HG02840 (cell line): ENCODE measurements at regions not wholly inside any gene's neighbourhood (a gene's known extent, or its start where the extent isn't known, plus 50 kb on each side); places are given as distances from the start of the nearest gene placed in this dataset.
"Not testable (repeated sequence)": the region's sequence is repeated elsewhere in the genome, so short reads cannot be mapped to it uniquely, and the experiment has no call there.

Experiments
- ATAC-seq: cut with Tn5 transposase; IDR thresholded peaks from one replicate; pipeline ENCODE4 v1.9.1; 2021; ENCODE audit warnings: mild to moderate bottlenecking, moderate library complexity, moderate number of reproducible peaks; ENCODE audit not compliant: unreplicated experiment, low FRiP score

DNA sequence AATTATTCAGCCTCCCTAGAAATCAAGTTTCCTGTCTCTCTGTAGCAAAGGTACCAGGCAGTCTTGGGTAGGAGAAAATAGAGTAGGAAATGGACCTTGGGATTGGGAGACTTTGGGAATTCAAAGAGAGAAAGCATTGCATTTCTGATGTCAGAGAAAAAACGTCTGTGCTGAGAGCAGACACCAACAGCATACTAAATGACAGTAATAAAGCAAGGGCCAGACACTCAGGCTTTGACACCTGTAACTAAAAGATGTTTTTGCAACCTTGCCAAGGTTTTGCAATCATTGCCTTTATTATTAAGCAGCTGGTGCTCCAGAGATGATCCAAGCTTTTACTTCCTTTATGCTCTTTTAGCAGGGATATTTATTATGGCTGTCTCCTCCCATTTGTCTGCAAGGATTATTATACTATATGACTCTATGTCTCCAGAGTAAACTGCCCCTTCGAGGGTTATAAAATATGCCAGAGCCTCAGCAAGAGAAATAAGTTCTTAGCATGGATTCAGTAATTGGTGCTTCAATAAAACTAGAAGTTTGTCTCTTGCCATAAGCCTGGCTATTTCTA, 85.2 kb upstream of the GRAMD1B start:
- no peak for ATAC-seq

DNA sequence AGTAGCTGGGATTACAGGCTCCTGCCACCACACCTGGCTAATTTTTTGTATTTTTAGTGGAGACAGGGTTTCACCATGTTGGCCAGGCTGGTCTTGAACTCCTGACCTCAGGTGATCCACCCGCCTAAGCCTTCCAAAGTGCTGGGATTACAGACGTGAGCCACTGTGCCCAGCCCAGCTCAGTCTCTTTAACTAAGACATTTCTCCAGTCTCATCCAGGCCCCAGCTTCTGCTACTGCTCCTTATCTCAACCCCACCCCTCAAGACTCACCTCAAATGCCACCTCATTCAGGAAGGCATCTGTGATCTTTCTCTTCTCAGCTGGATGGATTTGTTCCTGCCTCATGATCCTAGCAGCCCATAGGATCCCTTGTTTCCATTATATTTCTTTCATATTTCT, 85.9 kb upstream of the GRAMD1B start:
- not testable (repeated sequence) for ATAC-seq

GRCh38 chr11:123338997-123339752, 90.9 kb upstream of the GRAMD1B start:
- ATAC-seq = no peak

- ATAC-seq = no peak
Measured at GRCh38 chr11:123338266-123338800, 91.7 kb upstream of the GRAMD1B start.

- no peak for ATAC-seq
Measured at GRCh38 chr11:123334925-123335324, 95.1 kb upstream of the GRAMD1B start.

- not testable (repeated sequence) for ATAC-seq
Measured at GRCh38 chr11:123332577-123332976, 97.5 kb upstream of the GRAMD1B start.

DNA sequence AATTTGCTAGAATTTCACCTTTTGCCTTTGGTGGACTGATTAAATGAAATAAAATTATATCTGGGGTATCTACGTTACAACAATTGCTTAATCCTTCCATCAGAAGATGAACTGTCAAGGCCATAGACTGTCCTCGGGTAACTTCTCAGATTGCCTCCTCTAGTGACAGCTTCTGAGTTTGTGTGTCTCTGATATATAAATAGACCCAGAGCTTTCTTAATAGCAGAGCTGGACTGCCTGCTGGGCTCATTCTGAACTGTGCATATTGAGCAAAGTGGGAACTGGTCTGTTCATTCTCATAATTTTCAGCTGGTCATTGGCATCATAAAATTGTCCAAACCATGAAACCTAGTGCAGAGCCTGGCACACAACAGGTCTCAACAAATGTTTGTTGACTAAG, 99.1 kb upstream of the GRAMD1B start:
- ATAC-seq = no peak

- no peak for ATAC-seq
Measured at GRCh38 chr11:123330471-123330870, 99.6 kb upstream of the GRAMD1B start.

DNA sequence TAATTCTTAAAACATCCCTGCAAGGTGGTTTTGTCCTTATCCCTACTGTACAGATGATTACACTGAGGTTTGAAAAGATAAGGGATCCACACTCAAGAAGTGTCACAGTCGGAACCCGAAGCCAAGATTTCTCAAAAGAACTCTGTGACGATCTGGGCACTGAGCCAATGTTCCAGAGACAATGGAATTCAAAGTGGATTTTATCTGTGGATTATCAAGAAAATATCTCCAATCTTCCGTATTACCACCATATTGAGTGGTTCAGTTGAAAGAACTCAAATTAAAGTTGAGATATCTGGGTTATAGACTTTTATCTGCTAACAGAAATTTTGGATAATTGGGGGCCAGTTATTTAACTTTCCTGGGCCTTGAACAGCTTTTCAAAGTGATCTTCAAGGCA, 100.0 kb upstream of the GRAMD1B start:
- no peak for ATAC-seq

DNA sequence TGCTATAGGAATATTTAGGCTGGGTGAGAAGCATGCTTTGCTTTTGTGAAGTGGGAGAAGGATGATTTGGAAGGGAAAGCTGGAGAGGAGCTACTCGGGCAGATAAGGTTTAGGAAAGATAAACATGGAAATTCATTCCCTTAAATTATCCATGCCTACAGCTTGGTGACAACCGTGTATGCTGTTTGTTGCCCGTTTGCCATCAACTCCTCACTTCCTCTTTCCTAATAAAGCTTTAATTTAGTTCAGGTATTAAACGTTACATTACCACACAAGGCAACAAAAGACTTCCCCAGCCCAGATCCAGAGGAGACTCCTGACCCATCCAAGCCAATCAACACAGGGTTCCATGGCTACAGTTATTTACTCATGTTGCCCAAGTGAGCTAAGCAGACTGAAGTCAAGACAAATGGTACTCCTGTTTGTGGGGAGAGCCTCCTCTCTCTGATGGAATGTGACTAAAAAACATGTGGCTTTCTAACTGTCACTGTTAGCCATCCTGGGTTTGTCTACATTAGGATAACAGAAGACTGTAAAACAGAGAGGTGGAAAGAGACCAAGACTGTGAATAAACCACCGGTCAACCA, 101.7 kb upstream of the GRAMD1B start:
- no peak for ATAC-seq

- ATAC-seq = no peak
Measured at GRCh38 chr11:123325533-123325932, 104.5 kb upstream of the GRAMD1B start.

DNA sequence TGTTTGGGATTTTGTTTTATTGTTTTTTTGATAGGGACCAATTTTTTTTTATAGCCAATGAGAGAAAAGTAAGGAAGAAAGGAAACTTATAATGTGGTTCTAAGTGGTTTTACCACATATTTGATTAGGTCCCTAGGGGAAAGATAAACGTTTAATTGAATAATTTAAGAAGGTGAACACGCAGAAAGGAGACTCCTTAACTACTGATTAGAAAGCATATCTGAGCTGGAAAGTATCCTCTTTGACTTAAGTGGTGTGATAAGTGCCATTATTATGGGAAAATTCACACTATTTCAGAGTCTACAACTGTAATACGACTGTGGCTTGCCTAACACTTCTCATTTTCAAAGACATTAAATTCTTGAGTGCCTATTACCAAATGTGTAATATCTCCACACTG, 106.5 kb upstream of the GRAMD1B start:
- ATAC-seq = no peak

GRCh38 chr11:123321636-123322035, 108.4 kb upstream of the GRAMD1B start:
- no peak for ATAC-seq

DNA sequence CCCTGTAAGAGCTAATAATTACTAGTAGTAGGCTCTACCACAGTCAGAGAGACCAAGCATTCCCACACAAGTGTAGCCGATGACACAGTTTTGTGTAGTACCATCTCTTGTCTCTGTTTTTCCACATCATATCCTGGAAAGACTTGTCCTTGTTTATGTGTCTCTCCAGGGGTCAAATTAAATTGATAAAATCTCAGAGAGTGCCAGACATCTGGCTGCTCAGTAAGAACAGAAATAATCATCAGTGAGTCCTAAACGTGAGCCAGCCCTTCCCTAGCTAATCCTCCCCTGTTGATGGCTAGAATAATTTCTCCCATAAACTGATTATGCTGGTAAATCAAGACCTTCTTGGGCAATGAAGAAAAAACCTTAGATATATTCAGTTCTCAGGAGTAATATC, 111.4 kb upstream of the GRAMD1B start:
- ATAC-seq = no peak

DNA sequence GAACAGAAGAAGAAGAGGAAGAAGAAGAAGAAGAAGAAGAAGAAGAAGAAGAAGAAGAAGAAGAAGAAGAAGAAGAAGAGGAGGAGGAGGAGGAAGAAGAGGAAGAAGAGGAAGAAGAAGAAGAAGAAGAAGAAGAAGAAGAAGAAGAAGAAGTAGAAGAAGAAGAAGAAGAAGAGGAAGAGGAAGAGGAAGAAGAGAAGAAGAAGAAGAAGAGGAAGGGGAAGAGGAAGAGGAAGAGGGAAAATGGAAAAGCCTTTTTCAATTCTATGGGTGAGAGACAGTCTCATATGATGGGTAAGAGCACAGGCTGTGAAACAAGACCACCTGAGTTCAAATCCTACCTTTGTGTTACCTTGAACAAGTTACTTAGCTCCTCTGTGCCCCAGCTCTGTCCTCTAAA, 111.9 kb upstream of the GRAMD1B start:
- ATAC-seq = not testable (repeated sequence)

GRCh38 chr11:123316003-123316402, 114.1 kb upstream of the GRAMD1B start:
- ATAC-seq = no peak

- no peak for ATAC-seq
Measured at GRCh38 chr11:123314972-123315371, 115.1 kb upstream of the GRAMD1B start.

GRCh38 chr11:123313262-123313661, 116.8 kb upstream of the GRAMD1B start:
- no peak for ATAC-seq

GRCh38 chr11:123308077-123308476, 113.0 kb upstream of the CLMP start:
- ATAC-seq = no peak

GRCh38 chr11:123307276-123307675, 112.2 kb upstream of the CLMP start:
- no peak for ATAC-seq

DNA sequence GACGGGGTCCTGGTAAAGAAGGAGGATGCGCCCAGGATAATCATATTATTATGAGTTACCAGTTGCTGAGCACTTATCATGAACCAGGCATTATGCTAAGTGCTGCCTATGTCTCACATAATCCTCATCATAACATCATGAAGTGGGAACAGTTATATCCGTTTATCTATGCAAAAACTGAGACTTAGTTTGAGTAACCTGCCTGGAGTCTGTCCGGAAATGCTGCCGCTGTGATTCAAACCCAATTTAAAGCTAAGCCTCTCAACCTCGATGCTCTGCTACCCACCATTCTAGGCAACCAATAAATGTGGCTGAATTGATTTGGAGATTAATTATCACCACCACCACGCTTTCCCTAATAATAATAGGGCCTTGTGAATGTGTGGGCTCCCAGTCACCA, 111.5 kb upstream of the CLMP start:
- no peak for ATAC-seq
